ENCODE measurements at regions not wholly inside any gene's neighbourhood (a gene's known extent, or its start where the extent isn't known, plus 50 kb on each side); places are given as distances from the start of the nearest gene placed in this dataset.

GRCh38 chr1:115479055-115479482 lies 141.0 kb upstream of the NGF start:
- TF ChIP-seq CTCF (IDR thresholded peaks at IDR 0.05; ENCODE audit: low read depth, low read length, missing input control) (no peak), RAD21 (IDR thresholded peaks at IDR 0.05) (no peak)

Data from liver (tissue), 3 donors.